Ishikawa (cell line): ENCODE measurements at regions not wholly inside any gene's neighbourhood (a gene's known extent, or its start where the extent isn't known, plus 50 kb on each side); places are given as distances from the start of the nearest gene placed in this dataset.

Experiments used
- CEBPB ChIP-seq: IDR thresholded peaks from 2 replicates; pipeline ENCODE4 v1.6.1; 2012
- CREB1 ChIP-seq: IDR thresholded peaks from 2 replicates; pipeline ENCODE4 v1.6.1; 2012; ENCODE audit warnings: low read depth
- EGR1 ChIP-seq: IDR thresholded peaks from 2 replicates; pipeline ENCODE4 v1.6.1; 2012
- EP300 ChIP-seq: IDR thresholded peaks from 2 replicates; pipeline ENCODE4 v1.6.1; 2012; ENCODE audit warnings: borderline replicate concordance
- FOXM1 ChIP-seq: IDR thresholded peaks from 2 replicates; pipeline ENCODE4 v1.6.1; 2012; ENCODE audit warnings: low read depth, borderline replicate concordance
- MAX ChIP-seq: IDR thresholded peaks from 2 replicates; pipeline ENCODE4 v1.6.1; 2012
- NFIC ChIP-seq: IDR thresholded peaks from 2 replicates; pipeline ENCODE4 v1.6.1; 2012
- RAD21 ChIP-seq: IDR thresholded peaks from 2 replicates; pipeline ENCODE4 v1.6.1; 2012; ENCODE audit warnings: low read depth
- REST ChIP-seq: IDR thresholded peaks from 2 replicates; pipeline ENCODE4 v1.6.1; 2012; ENCODE audit warnings: low read depth, mild to moderate bottlenecking
- TAF1 ChIP-seq: IDR thresholded peaks from 2 replicates; pipeline ENCODE4 v1.6.1; 2012; ENCODE audit warnings: low read depth, mild to moderate bottlenecking
- TCF12 ChIP-seq: IDR thresholded peaks from 2 replicates; pipeline ENCODE4 v1.6.1; 2012; ENCODE audit warnings: low read depth
- TEAD4 ChIP-seq: IDR thresholded peaks from 2 replicates; pipeline ENCODE4 v1.6.1; 2012
- USF1 ChIP-seq: IDR thresholded peaks from 2 replicates; pipeline ENCODE4 v1.6.1; 2012
- YY1 ChIP-seq: IDR thresholded peaks from 2 replicates; pipeline ENCODE4 v1.6.1; 2012; ENCODE audit warnings: low read depth
- ZBTB7A ChIP-seq: IDR thresholded peaks from 2 replicates; pipeline ENCODE4 v1.6.1; 2012; ENCODE audit warnings: low read depth

GRCh38 chr2:104975851-104976250, 62.0 kb upstream of the MRPS9 start:
- no peak for TF ChIP-seq USF1
- no peak for TF ChIP-seq FOXM1
- TF ChIP-seq MAX = no peak
- TF ChIP-seq TCF12 = no peak
- no peak for TF ChIP-seq RAD21
- TF ChIP-seq CREB1 = no peak
- no peak for TF ChIP-seq EP300
- TF ChIP-seq TEAD4 = no peak
- TF ChIP-seq NFIC = no peak
- no peak for TF ChIP-seq CEBPB
- no peak for TF ChIP-seq YY1
- no peak for TF ChIP-seq EGR1
- no peak for TF ChIP-seq REST
- TF ChIP-seq ZBTB7A = no peak
- TF ChIP-seq TAF1 = no peak

GRCh38 chr2:104976603-104977120, 61.2 kb upstream of the MRPS9 start:
- TF ChIP-seq TCF12 = no peak
- TF ChIP-seq NFIC = no peak
- no peak for TF ChIP-seq YY1
- TF ChIP-seq EGR1 = no peak
- no peak for TF ChIP-seq EP300
- no peak for TF ChIP-seq TEAD4
- TF ChIP-seq MAX = no peak
- no peak for TF ChIP-seq ZBTB7A
- TF ChIP-seq CEBPB = no peak
- TF ChIP-seq FOXM1 = no peak
- TF ChIP-seq REST = no peak
- no peak for TF ChIP-seq TAF1
- TF ChIP-seq CREB1 = no peak
- TF ChIP-seq USF1 = no peak
- TF ChIP-seq RAD21 = no peak

GRCh38 chr2:104977958-104978357, 59.9 kb upstream of the MRPS9 start:
- no peak for TF ChIP-seq EGR1
- no peak for TF ChIP-seq NFIC
- TF ChIP-seq FOXM1 = no peak
- TF ChIP-seq YY1 = no peak
- TF ChIP-seq USF1 = no peak
- no peak for TF ChIP-seq CEBPB
- TF ChIP-seq CREB1 = no peak
- TF ChIP-seq TAF1 = no peak

- TF ChIP-seq NFIC (no peak), TEAD4 (no peak), FOXM1 (no peak), TAF1 (no peak), EGR1 (no peak), CREB1 (no peak), EP300 (no peak), REST (no peak), RAD21 (no peak), YY1 (no peak), CEBPB (no peak), USF1 (no peak)
Observed at GRCh38 chr2:104982111-104982510, 55.8 kb upstream of the MRPS9 start.
